GM21786 (cell line): ENCODE measurements at regions not wholly inside any gene's neighbourhood (a gene's known extent, or its start where the extent isn't known, plus 50 kb on each side); places are given as distances from the start of the nearest gene placed in this dataset.
"Not testable (repeated sequence)": the region's sequence is repeated elsewhere in the genome, so short reads cannot be mapped to it uniquely, and the experiment has no call there.

Source experiments
- ATAC-seq: cut with Tn5 transposase; IDR thresholded peaks from one replicate; pipeline ENCODE4 v1.9.1; 2021; ENCODE audit not compliant: unreplicated experiment

DNA sequence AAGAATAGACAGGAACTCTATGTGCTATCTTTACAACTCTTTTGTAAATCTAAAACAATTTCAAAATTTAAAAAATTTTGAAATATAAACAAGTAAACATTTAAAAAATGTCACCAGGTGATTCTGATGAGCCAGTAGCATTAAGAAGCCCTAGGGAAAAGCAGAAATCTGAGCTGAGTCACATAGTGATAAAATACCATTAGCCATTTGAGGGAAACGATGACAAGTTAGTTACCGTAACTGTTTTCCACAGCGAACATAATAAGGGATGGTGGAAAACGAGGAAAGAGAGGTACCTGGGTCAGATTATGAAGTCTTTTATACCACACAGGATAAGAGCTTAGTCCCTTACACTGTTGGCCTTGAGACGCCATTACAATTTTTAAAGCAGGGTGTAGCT lies 55.5 kb downstream of the PRR15 start:
- no peak for ATAC-seq

DNA sequence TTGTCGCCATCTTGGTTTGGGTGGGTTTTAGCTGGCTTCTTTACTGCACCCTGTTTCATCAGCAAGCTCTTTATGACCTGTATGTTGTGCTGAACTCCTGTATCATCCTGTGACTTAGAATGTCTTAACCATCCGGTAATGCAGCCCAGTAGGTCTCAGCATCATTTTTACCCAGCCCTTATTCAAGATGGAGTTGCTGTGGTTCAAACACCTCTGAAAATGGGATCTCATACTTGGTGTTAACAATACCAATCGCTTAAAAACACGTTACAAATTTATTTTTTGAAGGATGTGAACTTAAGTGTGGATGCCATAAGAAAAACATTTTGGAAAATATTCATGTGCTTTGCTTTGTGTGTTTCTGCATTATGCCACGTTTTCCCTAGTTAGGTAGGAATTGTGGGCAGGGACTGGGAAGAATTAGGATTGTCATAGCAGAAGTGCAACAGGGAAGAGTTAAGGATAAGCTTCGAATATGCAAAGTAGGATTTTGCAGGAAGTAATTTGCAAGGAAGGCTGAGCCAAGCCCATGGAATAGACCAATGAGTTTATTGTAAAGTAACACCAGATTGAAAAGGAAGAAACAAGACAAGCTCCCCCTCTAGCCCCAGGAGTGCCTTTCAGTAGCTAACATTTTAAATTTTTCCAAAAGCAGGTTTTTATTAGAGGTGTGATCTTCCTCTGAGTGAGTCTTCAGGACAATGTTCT lies 56.4 kb downstream of the PRR15 start:
- no peak for ATAC-seq

DNA sequence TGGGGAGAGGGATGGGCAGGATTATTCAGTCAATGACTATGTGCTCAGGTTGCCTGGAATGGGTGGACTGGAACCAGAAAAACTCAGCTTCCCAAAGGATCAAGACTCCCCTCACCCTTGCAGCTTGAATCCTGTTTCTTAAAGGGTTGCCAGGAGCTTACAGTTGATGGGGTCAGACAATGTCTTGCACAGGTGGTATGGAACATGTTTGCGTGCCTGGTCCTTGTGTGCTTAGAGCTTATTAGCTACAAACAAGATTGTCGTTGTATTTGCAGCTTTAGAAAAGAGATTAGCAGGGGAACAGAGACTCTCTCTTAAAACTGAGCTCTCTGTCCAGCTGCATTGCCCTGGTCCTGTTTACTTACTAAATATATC lies 56.9 kb downstream of the PRR15 start:
- no peak for ATAC-seq

DNA sequence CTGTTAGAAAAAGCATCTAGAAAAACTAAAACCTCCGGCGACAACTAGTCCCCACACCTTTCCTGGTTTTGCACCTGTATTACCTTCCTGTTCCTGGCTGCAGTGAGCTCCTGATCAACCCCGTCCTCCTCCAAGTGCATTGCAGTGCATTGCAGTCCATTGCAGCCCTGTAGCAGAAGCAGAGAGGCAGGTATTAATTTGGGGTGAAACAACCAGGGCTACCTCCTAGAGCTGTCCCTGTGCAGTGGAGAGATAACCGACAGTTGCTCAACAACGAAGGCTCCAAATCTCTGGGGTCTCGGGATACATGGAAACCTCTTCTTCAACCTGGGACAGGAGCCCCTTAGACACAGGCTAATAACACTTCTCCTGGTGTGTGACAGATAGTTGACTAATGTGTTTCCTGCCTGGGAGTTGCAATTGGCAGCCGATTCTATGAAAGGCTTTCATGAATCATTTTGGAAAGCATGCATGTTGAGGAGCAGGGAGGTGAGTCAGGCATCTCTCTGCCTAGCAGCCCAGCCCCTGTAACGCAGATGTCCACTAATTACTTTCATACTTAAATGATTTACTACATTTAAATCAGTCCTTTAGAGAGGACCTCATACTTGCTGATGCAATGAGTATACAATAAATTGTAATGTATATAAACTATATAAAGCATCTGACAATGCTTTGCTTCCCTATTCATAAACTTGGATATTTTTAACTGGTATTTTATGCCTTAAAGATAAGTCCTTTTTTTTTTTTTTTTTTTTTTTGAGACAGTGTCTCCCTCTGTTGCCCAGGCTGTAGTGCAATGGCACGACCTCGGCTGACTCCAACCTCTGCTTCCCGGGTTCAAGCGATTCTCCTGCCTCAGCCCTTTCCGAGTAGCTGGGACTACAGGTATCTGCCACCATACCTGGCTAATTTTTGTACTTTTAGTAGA lies 59.0 kb downstream of the PRR15 start:
- no peak for ATAC-seq

DNA sequence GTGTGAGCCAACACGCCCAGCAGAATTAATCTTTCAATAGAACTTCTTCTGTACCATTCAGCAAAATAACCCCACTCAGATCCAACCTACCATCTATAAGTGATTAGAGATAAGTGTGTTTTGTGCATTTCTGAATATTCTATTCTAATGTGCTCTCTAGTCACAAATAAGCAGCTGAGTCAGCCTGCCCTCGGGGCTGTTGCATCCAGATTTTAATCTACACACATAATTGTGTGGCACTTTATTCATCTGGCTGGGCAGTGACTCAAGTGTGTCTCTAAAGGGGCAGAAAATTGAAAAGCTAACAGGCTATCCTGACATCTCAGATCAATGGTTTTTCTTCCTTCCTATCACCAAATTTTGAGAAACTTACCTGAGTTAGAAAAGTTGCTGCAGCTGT lies 60.3 kb downstream of the PRR15 start:
- ATAC-seq, result no peak

DNA sequence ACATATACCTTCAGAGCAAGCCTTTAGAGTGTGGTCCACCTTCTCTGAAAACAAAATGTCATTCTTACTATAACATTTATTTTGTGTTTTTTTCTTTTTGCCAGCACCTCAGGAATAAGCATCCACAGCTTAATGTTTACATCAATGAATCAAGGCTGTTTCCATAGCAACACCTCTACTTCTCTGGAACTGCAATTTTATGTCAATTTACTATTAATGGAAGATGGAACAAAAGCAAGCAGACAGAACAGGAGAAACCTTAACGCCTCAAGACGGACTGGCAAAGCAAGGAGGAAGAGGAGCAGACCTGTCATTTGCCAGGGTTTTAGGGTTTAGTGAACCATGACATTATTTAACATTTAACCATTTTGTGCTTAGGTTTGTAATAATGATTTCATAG lies 63.1 kb downstream of the PRR15 start:
- no peak for ATAC-seq

DNA sequence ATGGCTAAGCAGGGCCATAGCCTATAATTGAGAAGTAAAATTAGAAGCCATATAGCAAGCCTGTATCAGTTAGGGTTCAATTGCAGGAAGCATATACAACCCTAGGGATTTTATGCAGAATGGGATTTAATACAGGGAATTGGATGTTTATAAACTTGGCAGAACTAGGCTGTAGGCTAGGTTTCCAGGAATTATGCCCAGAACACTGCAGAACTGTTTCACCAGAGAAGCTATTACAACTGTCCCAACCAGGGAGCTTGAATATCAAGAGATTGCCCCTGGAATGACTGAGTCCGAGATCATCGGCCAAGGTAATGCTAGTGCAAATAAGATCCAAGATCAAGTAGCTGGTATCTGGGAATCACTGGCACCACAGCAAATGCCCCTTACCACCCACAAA lies 64.0 kb downstream of the PRR15 start:
- ATAC-seq, result no peak

DNA sequence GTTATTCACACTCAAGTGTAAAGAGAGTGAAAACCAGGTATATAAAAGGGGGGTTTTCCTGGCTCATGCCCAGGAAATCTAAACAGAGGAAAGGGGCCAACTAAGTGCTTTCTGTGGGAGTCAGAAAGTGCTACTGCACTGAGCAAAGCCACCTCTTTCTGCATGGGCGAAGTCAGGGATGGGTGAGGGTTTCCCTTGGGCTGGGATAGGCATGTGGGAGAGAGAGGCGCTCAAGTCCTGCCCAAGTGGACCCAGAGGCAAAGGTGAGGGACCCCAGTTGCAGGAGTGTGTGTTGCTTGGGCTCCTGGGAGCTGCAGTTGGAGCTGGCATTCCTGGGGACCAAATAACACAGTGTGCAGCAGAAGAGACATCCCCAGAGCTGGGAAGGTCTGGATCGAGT lies 65.9 kb downstream of the PRR15 start:
- ATAC-seq, result no peak

DNA sequence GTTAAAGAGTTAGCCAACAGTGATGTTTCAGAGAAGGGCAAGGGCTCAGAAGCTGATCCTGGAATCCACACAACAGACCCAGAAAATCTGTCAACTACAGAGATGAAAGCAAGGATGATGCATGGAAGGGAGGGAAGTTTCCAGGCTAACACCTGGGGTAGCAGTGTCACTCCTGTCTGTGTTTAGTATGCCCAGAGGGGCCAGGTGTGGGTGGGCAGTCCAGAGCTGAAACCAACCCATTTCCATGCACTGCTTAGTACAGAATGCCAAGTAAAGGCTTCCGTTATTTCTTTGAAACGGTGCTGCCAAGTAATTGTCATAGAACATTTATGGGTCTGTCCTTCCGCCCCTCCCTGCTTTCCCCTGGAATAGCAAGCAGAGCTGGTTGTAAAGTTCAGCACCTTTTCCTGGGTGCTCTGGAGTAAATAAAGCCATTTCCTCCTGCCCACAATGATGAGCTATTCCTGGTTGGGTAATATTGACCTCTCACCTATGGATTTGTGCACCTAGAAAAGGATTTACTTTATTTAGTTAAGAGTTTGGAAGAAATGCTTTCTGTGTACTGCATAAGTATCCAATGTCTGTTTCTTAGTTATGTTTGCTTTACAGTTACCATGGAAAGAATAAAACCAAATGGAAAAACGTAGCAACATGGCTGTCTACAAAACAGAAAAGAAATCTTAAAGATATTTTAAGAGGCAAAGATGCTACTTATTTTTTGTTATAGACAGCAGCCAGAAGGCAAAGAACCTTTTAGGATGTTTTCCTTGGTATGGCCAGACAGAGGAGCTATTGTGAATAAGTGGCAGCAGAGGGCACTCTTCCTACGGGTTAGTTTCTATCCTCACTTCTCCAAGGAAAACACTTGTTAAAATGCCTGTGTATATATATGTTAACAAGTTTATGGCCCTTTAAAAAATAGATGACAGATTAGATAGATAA lies 71.7 kb downstream of the PRR15 start:
- ATAC-seq, result not testable (repeated sequence)

DNA sequence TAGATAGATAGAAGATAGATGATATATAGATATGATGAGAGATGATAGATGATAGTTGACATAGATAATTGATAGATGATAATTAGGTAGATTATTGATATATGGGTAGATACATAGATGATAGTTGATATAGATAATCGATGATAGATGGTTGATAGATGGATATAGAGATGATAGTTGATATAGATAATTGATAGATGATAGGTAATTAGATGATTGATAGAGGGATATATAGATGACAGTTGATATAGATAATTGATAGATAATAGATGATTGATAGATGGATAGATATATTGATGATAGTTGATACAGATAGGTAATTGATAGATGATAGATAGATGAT lies 72.3 kb downstream of the PRR15 start:
- ATAC-seq, result no peak

DNA sequence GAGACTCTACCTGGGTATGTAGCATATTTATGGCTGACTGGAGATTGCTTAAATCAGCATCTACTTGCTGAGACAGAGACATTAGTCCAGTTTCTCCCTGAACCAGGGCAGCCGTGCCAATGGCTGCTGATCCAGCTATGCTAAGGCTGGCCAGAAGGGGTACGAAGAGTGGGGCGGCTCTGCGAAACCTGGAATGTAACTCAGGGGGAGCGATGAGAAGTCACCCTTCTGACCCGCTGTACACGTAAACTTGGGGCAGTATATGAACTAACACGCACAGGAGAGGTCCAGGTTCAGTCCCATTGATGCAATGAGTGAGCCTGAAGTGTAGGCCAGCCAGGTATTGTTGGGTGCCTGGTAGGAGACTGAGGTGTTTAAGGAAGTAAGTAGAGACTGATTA lies 73.7 kb downstream of the PRR15 start:
- ATAC-seq, result no peak

DNA sequence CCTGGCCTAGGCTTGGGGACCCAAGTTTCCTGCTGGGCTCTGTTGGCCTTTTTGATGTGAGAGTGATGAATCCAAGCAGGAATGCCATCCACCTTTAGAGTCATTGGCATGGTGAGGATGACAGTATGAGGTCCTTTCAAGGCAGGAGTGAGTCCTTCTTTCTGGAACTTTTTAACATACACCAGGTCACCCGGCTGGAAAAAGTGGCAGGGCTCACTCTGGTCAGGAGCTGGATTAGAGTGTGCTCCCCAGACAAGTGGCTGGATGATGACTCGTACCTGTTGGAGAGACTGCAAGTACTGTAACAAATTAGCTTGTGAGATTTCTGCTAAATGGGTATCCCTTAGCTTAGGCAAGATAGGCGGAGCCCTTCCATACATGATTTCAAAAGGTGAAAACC lies 75.2 kb downstream of the PRR15 start:
- not testable (repeated sequence) for ATAC-seq

DNA sequence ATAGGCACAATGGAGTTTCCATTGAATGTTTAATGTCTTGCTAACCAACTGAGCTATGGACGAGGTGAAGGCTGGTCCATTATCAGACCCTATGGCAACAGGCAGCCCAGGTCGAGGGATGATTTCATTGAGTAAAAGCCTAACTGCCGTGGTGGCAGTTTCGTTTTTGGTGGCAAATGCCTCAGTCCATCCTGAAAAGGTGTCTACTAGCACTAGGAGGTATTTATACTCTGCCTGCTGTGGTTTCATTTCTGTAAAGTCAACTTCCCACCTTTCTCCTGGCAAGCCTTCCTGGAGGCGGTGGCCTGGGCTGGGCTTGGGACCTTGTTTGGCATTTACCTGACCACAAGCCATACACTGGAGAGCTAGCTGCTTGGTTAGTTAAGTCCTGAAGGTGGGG lies 75.8 kb downstream of the PRR15 start:
- ATAC-seq, result no peak

DNA sequence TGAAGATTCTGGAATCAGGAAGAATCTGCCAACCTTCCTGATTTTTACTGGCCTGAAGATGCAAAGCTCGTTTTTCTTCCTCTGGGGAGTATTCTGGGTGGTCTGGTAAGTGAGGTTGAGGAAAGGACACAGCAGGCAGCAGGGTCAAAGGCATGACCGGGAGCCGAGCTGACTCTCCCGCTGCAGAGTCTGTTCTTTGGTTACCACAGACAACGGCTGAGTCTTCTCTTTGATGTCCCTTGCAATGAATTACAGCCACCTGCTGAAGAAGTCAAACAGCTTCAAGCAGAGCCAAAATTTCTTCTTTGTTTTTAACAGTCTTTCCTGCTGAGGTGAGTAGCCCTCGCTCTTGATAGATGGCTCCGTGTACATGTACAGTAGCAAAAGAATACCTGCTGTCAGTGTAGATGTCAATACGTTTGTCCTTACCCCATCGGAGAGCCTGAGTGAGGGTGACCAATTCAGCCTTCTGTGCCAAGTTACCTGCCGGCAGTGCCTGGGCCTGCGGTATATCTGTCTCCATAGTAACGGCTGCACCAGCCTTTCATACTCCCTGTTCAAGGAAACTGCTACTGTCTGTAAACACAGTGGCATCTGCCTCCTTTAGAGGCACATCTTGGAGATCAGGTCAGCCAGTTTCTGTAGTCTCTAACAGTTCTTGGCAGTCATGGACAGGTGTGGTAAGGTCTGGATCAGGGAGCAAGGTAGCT lies 76.4 kb downstream of the PRR15 start:
- no peak for ATAC-seq

DNA sequence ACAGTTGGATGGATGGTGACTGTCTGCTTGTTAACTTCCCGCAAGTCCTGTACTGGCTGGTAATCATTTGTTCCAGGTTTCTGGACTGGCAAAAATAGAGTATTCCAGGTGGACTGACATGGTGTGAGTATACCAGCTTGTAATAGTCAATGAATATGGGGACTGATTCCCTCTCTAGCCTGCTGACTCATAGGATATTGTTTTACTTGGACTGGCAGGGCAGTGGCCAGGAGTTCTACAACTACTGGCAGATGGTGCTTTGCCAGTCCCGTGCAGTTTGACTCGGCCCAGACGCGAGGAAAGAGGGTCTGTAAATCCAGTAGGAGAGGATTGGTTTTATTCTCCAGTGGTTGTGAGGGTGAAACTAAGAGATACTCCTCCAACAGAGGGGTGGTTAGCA lies 78.0 kb downstream of the PRR15 start:
- ATAC-seq, result no peak

DNA sequence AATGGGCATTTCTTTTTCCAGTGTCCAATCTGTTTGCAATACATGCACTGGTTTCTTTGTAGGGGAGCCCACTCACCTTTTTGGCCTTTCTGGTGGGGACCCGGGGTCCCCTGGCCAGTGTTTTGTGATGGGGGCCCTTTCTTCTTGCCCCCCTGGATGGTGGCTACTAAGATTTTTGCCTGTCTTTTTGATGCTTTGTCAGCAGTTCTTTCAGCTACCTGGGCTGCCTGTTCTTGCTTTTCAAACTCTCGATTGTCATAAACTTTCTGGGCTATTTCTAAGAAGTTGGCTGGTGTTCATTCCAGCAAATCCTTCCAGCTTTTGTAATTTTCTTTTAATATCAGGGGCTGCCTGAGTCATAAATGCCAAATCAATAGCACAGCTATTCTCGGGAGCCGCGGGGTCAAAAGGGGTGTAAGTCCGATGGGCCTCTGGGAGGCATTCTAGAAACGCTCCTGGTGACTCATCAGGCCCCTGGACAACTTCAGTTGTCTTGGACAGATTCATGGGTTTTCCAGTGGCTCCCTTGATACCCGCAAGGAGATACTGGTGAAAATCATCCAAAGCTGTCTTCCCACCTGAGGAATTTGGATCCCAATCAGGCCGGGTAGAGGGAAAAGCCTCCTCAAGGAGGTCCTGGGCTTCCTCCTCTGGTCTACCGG lies 79.0 kb downstream of the PRR15 start:
- no peak for ATAC-seq

DNA sequence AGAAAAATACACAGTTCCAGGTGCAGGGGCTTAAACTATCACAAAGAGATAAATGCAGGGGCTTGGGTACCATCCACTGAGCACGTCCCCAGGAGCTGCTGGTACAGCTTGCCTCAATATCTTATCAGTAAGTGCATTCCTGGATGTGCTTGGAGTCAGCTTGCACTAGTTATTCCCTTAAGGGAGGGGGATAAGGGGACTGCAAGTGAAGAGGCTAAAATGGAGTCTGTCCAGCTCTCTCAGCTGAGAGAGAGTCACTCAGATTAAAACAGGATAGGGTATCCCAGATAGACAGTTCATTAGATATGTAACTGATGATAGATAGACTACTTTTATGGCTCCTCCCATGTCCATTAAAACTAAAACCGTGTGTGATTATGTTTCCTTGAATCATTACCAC lies 82.5 kb downstream of the PRR15 start:
- ATAC-seq, result not testable (repeated sequence)

DNA sequence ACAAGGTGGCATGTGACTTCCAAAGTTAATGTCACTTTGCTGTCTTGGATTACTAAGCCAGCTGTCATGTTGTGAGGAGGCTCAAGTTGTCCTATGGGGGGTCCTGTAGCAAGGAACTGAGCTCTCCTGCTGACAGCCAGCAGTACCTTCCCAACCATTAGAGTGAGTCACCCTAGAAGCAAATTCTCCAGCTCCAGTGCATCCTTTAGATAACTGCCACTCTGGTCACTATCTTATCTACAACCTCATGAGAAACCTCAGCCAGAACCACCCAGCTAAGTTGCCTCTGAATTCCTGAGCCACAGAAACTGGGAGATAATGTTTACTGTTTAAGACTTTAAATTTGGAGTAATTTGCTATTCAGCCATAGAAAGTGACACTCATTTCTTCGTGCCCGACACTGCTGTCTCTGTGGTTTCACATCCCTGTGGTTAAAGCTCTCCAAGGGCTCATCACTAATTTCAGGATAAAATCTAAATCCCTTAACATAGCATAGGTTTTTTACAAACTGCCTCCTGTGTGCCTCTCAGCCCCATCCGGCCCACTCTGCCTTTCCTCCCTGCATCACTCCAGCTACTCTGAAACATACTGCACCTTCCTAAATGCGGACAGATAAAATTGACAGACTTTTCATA lies 83.5 kb downstream of the PRR15 start:
- ATAC-seq, result no peak

DNA sequence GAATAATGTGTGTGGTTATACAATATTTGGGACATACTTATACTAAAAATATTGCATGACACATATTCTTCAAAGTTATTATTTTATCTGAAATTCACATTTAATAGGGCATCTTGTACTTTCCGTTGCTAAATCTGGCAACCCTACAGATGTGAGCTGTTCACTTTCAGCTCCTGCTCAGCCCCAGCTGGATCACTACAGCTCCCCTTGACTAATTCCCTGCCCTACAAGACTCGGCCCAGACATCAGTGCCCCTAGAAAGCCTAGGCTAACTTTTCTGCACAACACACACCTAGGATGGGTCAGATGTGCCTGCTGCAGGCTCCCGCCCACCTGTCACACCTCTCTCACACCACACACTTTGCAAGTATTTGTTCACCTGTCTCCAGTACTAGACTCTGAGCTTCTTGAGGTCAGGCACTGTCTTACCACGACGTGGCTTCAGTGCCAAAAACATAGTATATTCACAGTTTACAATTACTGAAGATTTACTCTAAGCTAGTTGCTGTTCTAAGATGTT lies 84.1 kb downstream of the PRR15 start:
- not testable (repeated sequence) for ATAC-seq
